Osteoblast (primary cell): ENCODE measurements at regions not wholly inside any gene's neighbourhood (a gene's known extent, or its start where the extent isn't known, plus 50 kb on each side); places are given as distances from the start of the nearest gene placed in this dataset.
"Not testable (repeated sequence)": the region's sequence is repeated elsewhere in the genome, so short reads cannot be mapped to it uniquely, and the experiment has no call there.

ENCODE experiments used
- DNase-seq: peaks from one replicate; pipeline ENCODE4 v3.0.0; 2011; ENCODE audit warnings: low spot score, mixed read lengths; ENCODE audit not compliant: insufficient read length; ENCODE audit errors: missing footprints
- H2AFZ ChIP-seq: 2 replicates; pipeline ENCODE4 v1.6.0; 2011; ENCODE audit warnings: mild to moderate bottlenecking, low read length
- H3K27ac ChIP-seq: 2 replicates; pipeline ENCODE4 v1.5.1; 2011; ENCODE audit warnings: mild to moderate bottlenecking, low read depth, low read length, moderate library complexity
- H3K27me3 ChIP-seq: 2 replicates; pipeline ENCODE4 v1.6.0; 2012; ENCODE audit warnings: mild to moderate bottlenecking, control low read depth, inconsistent platforms, low read length, moderate library complexity; ENCODE audit not compliant: insufficient read depth
- H3K36me3 ChIP-seq: 2 replicates; pipeline ENCODE4 v1.5.1; 2011; ENCODE audit warnings: mild to moderate bottlenecking, low read length, control low read depth, moderate library complexity; ENCODE audit not compliant: insufficient read depth
- H3K4me1 ChIP-seq: 2 replicates; pipeline ENCODE4 v1.5.1; 2011; ENCODE audit warnings: mild to moderate bottlenecking, low read length, control low read depth, moderate library complexity; ENCODE audit not compliant: insufficient read depth
- H3K4me2 ChIP-seq: 2 replicates; pipeline ENCODE4 v1.6.0; 2011; ENCODE audit warnings: mild to moderate bottlenecking, low read length; ENCODE audit not compliant: insufficient read depth
- H3K4me3 ChIP-seq: fragments of 200-600 bp; sonication (generic); 3 replicates; pipeline ENCODE4 v1.5.1; 2012; ENCODE audit warnings: mild to moderate bottlenecking, low read length, inconsistent platforms; ENCODE audit not compliant: insufficient read depth
- H3K79me2 ChIP-seq: 2 replicates; pipeline ENCODE4 v1.6.0; 2012; ENCODE audit warnings: mild to moderate bottlenecking, low read length, control low read depth, inconsistent platforms; ENCODE audit not compliant: insufficient read depth
- H3K9me3 ChIP-seq: 2 replicates; pipeline ENCODE4 v1.5.1; 2011; ENCODE audit warnings: low read depth, low read length, control low read depth
- H4K20me1 ChIP-seq: 2 replicates; pipeline ENCODE4 v1.6.0; 2012; ENCODE audit warnings: mild to moderate bottlenecking, low read length, control low read depth; ENCODE audit not compliant: insufficient read depth
- CTCF ChIP-seq: IDR thresholded peaks from 2 replicates; pipeline ENCODE4 v1.5.1; 2011; ENCODE audit warnings: mild to moderate bottlenecking, low read depth, low read length, moderate library complexity; ENCODE audit errors: extremely low read depth

GRCh38 chr4:163736876-163737275, 242.4 kb downstream of the TMA16 start:
- no peaks in the 10 kb centered on the region for H3K79me2 ChIP-seq
- no peaks in the 10 kb centered on the region for H3K4me1 ChIP-seq
- no peak for DNase-seq
- TF ChIP-seq CTCF: no peak
- no peak overlapping the region for H3K4me3 ChIP-seq
- H3K27ac ChIP-seq: no peak overlapping the region
- H3K36me3 ChIP-seq: no peaks in the 10 kb centered on the region
- H4K20me1 ChIP-seq: no peaks in the 10 kb centered on the region
- H3K4me2 ChIP-seq: no peak overlapping the region
- H3K9me3 ChIP-seq: no peaks in the 10 kb centered on the region
- no peaks in the 10 kb centered on the region for H3K27me3 ChIP-seq
- H2AFZ ChIP-seq: no peak overlapping the region

- not testable (repeated sequence) for H3K27ac ChIP-seq, H4K20me1 ChIP-seq, DNase-seq, H3K4me1 ChIP-seq, H3K4me2 ChIP-seq, H2AFZ ChIP-seq, H3K9me3 ChIP-seq, H3K4me3 ChIP-seq, H3K27me3 ChIP-seq, H3K36me3 ChIP-seq, H3K79me2 ChIP-seq
Observed at GRCh38 chr4:163737846-163738245, 243.4 kb downstream of the TMA16 start.

- Histone ChIP-seq H3K4me3 (no peak overlapping the region), H3K4me1 (no peaks in the 10 kb centered on the region), H3K79me2 (no peaks in the 10 kb centered on the region), H3K27ac (no peak overlapping the region), H3K27me3 (no peaks in the 10 kb centered on the region), H4K20me1 (no peaks in the 10 kb centered on the region), H3K36me3 (no peaks in the 10 kb centered on the region), H3K4me2 (no peak overlapping the region), H3K9me3 (no peaks in the 10 kb centered on the region), H2AFZ (no peak overlapping the region)
- no peak for TF ChIP-seq CTCF
- DNase-seq: no peak
Observed at GRCh38 chr4:163738521-163738920, 244.0 kb downstream of the TMA16 start.

GRCh38 chr4:163744861-163745260, 250.4 kb downstream of the TMA16 start:
- H3K79me2 ChIP-seq: no peaks in the 10 kb centered on the region
- H3K9me3 ChIP-seq: no peaks in the 10 kb centered on the region
- H4K20me1 ChIP-seq: no peaks in the 10 kb centered on the region
- H3K27ac ChIP-seq: no peak overlapping the region
- no peak overlapping the region for H3K4me3 ChIP-seq
- no peak overlapping the region for H2AFZ ChIP-seq
- no peak for TF ChIP-seq CTCF
- H3K4me2 ChIP-seq: no peak overlapping the region
- H3K27me3 ChIP-seq: no peaks in the 10 kb centered on the region
- H3K4me1 ChIP-seq: no peaks in the 10 kb centered on the region
- DNase-seq: no peak
- H3K36me3 ChIP-seq: no peaks in the 10 kb centered on the region

GRCh38 chr4:163747293-163747692, 252.8 kb downstream of the TMA16 start:
- Histone ChIP-seq H3K4me1 (no peaks in the 10 kb centered on the region), H3K27ac (no peak overlapping the region), H3K4me2 (no peak overlapping the region), H4K20me1 (no peaks in the 10 kb centered on the region), H3K4me3 (no peak overlapping the region), H3K27me3 (no peaks in the 10 kb centered on the region), H3K79me2 (no peaks in the 10 kb centered on the region), H3K9me3 (no peaks in the 10 kb centered on the region), H2AFZ (no peak overlapping the region), H3K36me3 (no peaks in the 10 kb centered on the region)
- no peak for TF ChIP-seq CTCF
- DNase-seq: no peak
